Liver (tissue), 3 donors: ENCODE measurements at regions not wholly inside any gene's neighbourhood (a gene's known extent, or its start where the extent isn't known, plus 50 kb on each side); places are given as distances from the start of the nearest gene placed in this dataset.

Experiments
- FOXA1 ChIP-seq: IDR thresholded peaks from 2 replicates; pipeline ENCODE4 v1.6.1; 2016; ENCODE audit warnings: antibody characterized with exemption
- GABPA ChIP-seq, 2 donors: IDR thresholded peaks in 1 of 2; conservative IDR thresholded peaks in 1 of 2; 2 replicates each; pipeline ENCODE4 v1.6.1; 2016; ENCODE audit warnings: antibody characterized with exemption in 2 of 2, mild to moderate bottlenecking in 1 of 2, moderate library complexity in 1 of 2
- HNF4A ChIP-seq, 2 donors: conservative IDR thresholded peaks; 2 replicates each; pipeline ENCODE4 v1.6.1; 2016; ENCODE audit warnings: antibody characterized with exemption in 2 of 2, mild to moderate bottlenecking in 2 of 2
- JUND ChIP-seq, 2 donors: IDR thresholded peaks; 2 replicates each; pipeline ENCODE4 v1.6.1; 2016; ENCODE audit warnings: antibody characterized with exemption in 2 of 2
- NR2F2 ChIP-seq: IDR thresholded peaks from 2 replicates; pipeline ENCODE4 v1.6.1; 2016; ENCODE audit warnings: antibody characterized with exemption
- RAD21 ChIP-seq, 2 donors: IDR thresholded peaks; 2 replicates each; pipeline ENCODE4 v1.6.1; 2016; ENCODE audit warnings: antibody characterized with exemption in 2 of 2, mild to moderate bottlenecking in 2 of 2
- SP1 ChIP-seq: IDR thresholded peaks from 2 replicates; pipeline ENCODE4 v1.6.1; 2018; ENCODE audit warnings: antibody characterized with exemption, mild to moderate bottlenecking
- TAF1 ChIP-seq: conservative IDR thresholded peaks from 2 replicates; pipeline ENCODE4 v1.6.1; 2016; ENCODE audit warnings: antibody characterized with exemption, mild to moderate bottlenecking
- YY1 ChIP-seq: IDR thresholded peaks from 2 replicates; pipeline ENCODE4 v1.6.1; 2016; ENCODE audit warnings: antibody characterized with exemption, mild to moderate bottlenecking
- TF ChIP-seq, protein P1 (sequence below): fragments of 150-350 bp; IDR thresholded peaks from 2 replicates; pipeline ENCODE4 v1.5.1; 2017; ENCODE audit warnings: improper control_type of control experiment, low read depth, low read length; ENCODE audit not compliant: missing input control
- TF ChIP-seq, protein P2 (sequence below): IDR thresholded peaks from 2 replicates; pipeline ENCODE4 v1.6.1; 2016; ENCODE audit warnings: antibody characterized with exemption
- TF ChIP-seq, protein P3 (sequence below): IDR thresholded peaks from 2 replicates; pipeline ENCODE4 v1.6.1; 2016; ENCODE audit warnings: antibody characterized with exemption, mild to moderate bottlenecking
- TF ChIP-seq, protein P4 (sequence below): IDR thresholded peaks from 2 replicates; pipeline ENCODE4 v1.6.1; 2016; ENCODE audit warnings: antibody characterized with exemption
- donor health status: healthy.
- donor health status: healthy.

DNA sequence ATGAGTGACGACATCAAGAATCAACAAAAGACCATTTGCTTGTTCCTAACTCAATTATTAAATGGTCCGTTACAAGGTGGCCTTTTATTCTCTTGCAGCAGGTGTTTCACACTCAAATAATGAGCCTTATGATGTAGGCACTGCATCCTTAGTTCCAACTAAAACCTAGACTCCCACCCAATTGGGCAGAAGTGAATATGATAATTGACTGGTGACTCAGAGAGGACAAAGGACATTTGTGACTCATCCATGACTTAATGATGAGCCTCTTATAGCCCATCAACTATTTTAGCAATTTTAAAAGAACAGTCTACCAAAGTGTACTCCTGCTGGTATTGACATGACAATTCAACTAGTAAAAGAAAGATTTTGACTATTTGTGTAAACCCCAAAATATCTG is 1027.8 kb upstream of the PHF14 start:
- TF ChIP-seq, protein P1, sequence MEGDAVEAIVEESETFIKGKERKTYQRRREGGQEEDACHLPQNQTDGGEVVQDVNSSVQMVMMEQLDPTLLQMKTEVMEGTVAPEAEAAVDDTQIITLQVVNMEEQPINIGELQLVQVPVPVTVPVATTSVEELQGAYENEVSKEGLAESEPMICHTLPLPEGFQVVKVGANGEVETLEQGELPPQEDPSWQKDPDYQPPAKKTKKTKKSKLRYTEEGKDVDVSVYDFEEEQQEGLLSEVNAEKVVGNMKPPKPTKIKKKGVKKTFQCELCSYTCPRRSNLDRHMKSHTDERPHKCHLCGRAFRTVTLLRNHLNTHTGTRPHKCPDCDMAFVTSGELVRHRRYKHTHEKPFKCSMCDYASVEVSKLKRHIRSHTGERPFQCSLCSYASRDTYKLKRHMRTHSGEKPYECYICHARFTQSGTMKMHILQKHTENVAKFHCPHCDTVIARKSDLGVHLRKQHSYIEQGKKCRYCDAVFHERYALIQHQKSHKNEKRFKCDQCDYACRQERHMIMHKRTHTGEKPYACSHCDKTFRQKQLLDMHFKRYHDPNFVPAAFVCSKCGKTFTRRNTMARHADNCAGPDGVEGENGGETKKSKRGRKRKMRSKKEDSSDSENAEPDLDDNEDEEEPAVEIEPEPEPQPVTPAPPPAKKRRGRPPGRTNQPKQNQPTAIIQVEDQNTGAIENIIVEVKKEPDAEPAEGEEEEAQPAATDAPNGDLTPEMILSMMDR = no peak
- TF ChIP-seq, protein P2, sequence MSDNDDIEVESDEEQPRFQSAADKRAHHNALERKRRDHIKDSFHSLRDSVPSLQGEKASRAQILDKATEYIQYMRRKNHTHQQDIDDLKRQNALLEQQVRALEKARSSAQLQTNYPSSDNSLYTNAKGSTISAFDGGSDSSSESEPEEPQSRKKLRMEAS = no peak
- TF ChIP-seq TAF1 (no peak), NR2F2 (no peak), JUND (IDR thresholded peaks at IDR 0.05) (no peak), GABPA (IDR thresholded peaks at IDR 0.05 in 1 of 2, conservative IDR thresholded peaks at IDR 0.05 in 1 of 2) (no peak), SP1 (no peak), RAD21 (IDR thresholded peaks at IDR 0.05) (no peak), FOXA1 (no peak), HNF4A (conservative IDR thresholded peaks at IDR 0.05) (no peak), YY1 (no peak)
- TF ChIP-seq, protein P3, sequence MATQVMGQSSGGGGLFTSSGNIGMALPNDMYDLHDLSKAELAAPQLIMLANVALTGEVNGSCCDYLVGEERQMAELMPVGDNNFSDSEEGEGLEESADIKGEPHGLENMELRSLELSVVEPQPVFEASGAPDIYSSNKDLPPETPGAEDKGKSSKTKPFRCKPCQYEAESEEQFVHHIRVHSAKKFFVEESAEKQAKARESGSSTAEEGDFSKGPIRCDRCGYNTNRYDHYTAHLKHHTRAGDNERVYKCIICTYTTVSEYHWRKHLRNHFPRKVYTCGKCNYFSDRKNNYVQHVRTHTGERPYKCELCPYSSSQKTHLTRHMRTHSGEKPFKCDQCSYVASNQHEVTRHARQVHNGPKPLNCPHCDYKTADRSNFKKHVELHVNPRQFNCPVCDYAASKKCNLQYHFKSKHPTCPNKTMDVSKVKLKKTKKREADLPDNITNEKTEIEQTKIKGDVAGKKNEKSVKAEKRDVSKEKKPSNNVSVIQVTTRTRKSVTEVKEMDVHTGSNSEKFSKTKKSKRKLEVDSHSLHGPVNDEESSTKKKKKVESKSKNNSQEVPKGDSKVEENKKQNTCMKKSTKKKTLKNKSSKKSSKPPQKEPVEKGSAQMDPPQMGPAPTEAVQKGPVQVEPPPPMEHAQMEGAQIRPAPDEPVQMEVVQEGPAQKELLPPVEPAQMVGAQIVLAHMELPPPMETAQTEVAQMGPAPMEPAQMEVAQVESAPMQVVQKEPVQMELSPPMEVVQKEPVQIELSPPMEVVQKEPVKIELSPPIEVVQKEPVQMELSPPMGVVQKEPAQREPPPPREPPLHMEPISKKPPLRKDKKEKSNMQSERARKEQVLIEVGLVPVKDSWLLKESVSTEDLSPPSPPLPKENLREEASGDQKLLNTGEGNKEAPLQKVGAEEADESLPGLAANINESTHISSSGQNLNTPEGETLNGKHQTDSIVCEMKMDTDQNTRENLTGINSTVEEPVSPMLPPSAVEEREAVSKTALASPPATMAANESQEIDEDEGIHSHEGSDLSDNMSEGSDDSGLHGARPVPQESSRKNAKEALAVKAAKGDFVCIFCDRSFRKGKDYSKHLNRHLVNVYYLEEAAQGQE = no peak
- TF ChIP-seq, protein P4, sequence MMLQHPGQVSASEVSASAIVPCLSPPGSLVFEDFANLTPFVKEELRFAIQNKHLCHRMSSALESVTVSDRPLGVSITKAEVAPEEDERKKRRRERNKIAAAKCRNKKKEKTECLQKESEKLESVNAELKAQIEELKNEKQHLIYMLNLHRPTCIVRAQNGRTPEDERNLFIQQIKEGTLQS = no peak
